NB4 (cell line): ENCODE measurements at regions not wholly inside any gene's neighbourhood (a gene's known extent, or its start where the extent isn't known, plus 50 kb on each side); places are given as distances from the start of the nearest gene placed in this dataset.
"Not testable (repeated sequence)": the region's sequence is repeated elsewhere in the genome, so short reads cannot be mapped to it uniquely, and the experiment has no call there.

Experiments
- MYC ChIP-seq: IDR thresholded peaks from 2 replicates; pipeline ENCODE4 v1.6.1; 2011; ENCODE audit warnings: low read depth, low read length
- POLR2A ChIP-seq: IDR thresholded peaks from 2 replicates; pipeline ENCODE4 v1.6.1; 2011; ENCODE audit warnings: mild to moderate bottlenecking; ENCODE audit not compliant: insufficient read length; ENCODE audit errors: extremely low read depth
- TF ChIP-seq, protein P1 (sequence below): IDR thresholded peaks from one replicate; pipeline ENCODE4 v1.5.1; 2012; ENCODE audit warnings: low read depth, low read length
- TF ChIP-seq, protein P2 (sequence below): IDR thresholded peaks from 2 replicates; pipeline ENCODE4 v1.6.1; 2011; ENCODE audit warnings: low read depth, low read length

DNA sequence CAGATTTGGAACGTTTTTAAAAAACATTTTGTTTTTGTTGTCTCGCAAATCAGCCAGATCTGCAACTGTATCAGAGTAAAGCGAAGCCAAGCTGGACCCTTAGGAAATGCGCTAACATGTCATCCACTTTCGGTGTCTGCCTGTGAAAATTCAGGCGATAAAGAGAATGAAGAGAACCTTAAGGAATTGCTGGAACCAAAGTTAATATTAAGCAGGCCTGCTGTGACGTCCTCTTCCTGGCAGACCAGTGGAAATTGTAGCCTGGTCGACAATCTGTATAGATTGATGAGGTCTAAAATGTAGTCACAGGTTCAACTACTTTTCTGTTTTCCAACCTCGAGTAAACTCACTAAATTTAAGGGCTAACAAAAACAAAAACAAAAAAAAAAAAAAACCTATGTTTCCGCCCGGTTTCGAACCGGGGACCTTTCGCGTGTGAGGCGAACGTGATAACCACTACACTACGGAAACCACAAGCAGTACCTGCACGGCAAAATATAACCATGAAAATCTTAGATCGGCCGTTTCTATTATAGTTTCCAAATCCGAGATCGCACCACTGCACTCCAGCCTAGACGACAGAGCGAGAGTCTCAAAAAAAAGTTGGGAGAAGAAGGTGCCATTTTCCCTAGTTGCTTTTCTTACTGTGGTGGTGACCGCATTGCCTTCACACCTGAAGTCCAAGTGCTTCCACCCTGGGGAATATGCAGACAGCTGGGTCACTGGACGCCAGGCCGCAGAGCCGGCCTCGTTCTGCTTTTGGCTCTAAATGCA lies 70.2 kb upstream of the FCGR1A start:
- TF ChIP-seq, protein P1, sequence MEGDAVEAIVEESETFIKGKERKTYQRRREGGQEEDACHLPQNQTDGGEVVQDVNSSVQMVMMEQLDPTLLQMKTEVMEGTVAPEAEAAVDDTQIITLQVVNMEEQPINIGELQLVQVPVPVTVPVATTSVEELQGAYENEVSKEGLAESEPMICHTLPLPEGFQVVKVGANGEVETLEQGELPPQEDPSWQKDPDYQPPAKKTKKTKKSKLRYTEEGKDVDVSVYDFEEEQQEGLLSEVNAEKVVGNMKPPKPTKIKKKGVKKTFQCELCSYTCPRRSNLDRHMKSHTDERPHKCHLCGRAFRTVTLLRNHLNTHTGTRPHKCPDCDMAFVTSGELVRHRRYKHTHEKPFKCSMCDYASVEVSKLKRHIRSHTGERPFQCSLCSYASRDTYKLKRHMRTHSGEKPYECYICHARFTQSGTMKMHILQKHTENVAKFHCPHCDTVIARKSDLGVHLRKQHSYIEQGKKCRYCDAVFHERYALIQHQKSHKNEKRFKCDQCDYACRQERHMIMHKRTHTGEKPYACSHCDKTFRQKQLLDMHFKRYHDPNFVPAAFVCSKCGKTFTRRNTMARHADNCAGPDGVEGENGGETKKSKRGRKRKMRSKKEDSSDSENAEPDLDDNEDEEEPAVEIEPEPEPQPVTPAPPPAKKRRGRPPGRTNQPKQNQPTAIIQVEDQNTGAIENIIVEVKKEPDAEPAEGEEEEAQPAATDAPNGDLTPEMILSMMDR = not testable (repeated sequence)
- TF ChIP-seq POLR2A, MYC: not testable (repeated sequence)
- TF ChIP-seq, protein P2, sequence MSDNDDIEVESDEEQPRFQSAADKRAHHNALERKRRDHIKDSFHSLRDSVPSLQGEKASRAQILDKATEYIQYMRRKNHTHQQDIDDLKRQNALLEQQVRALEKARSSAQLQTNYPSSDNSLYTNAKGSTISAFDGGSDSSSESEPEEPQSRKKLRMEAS = not testable (repeated sequence)
